HG03025 (cell line): ENCODE measurements at regions not wholly inside any gene's neighbourhood (a gene's known extent, or its start where the extent isn't known, plus 50 kb on each side); places are given as distances from the start of the nearest gene placed in this dataset.

Experiments
- ATAC-seq: cut with Tn5 transposase; IDR thresholded peaks from one replicate; pipeline ENCODE4 v1.9.1; 2021; ENCODE audit warnings: mild to moderate bottlenecking, moderate library complexity; ENCODE audit not compliant: unreplicated experiment, low FRiP score

GRCh38 chr4:24637173-24637572 lies 52.8 kb upstream of the DHX15 start:
- no peak for ATAC-seq

- ATAC-seq: no peak
Measured at GRCh38 chr4:24638396-24638875, 54.1 kb upstream of the DHX15 start.

- ATAC-seq: no peak
Measured at GRCh38 chr4:24639714-24640113, 55.4 kb upstream of the DHX15 start.

- no peak for ATAC-seq
Measured at GRCh38 chr4:24640366-24640765, 56.0 kb upstream of the DHX15 start.

- ATAC-seq: no peak
Measured at GRCh38 chr4:24642981-24643547, 58.7 kb upstream of the DHX15 start.

- ATAC-seq: no peak
Measured at GRCh38 chr4:24643774-24644520, 59.6 kb upstream of the DHX15 start.

GRCh38 chr4:24644983-24645764 lies 60.8 kb upstream of the DHX15 start:
- ATAC-seq: no peak

GRCh38 chr4:24645765-24646550 lies 61.6 kb upstream of the DHX15 start:
- ATAC-seq: no peak

- ATAC-seq: no peak
Measured at GRCh38 chr4:24646798-24647460, 62.6 kb upstream of the DHX15 start.

GRCh38 chr4:24650849-24651640 lies 66.7 kb upstream of the DHX15 start:
- ATAC-seq: no peak

GRCh38 chr4:24655326-24655725 lies 71.0 kb upstream of the DHX15 start:
- ATAC-seq: no peak

GRCh38 chr4:24655971-24656370 lies 71.6 kb upstream of the DHX15 start:
- ATAC-seq: no peak

GRCh38 chr4:24656906-24657305 lies 72.6 kb upstream of the DHX15 start:
- ATAC-seq: no peak

GRCh38 chr4:24657768-24658617 lies 73.6 kb upstream of the DHX15 start:
- ATAC-seq: peak; percentile 94

- no peak for ATAC-seq
Measured at GRCh38 chr4:24659241-24659961, 75.0 kb upstream of the DHX15 start.

- no peak for ATAC-seq
Measured at GRCh38 chr4:24662056-24662455, 77.7 kb upstream of the DHX15 start.

GRCh38 chr4:24662542-24662941 lies 78.2 kb upstream of the DHX15 start:
- no peak for ATAC-seq

GRCh38 chr4:24664956-24665355 lies 80.6 kb upstream of the DHX15 start:
- no peak for ATAC-seq
